ENCODE measurements at regions not wholly inside any gene's neighbourhood (a gene's known extent, or its start where the extent isn't known, plus 50 kb on each side); places are given as distances from the start of the nearest gene placed in this dataset.

GRCh38 chr12:13707829-13708228, 273.6 kb downstream of the GRIN2B start:
- H3K27ac Mint-ChIP-seq (ENCODE audit: unreplicated experiment): no peak overlapping the region
- H3K36me3 Mint-ChIP-seq (ENCODE audit: unreplicated experiment): no peaks in the 10 kb centered on the region
- no peaks in the 10 kb centered on the region for H3K27me3 Mint-ChIP-seq (ENCODE audit: unreplicated experiment)
- no peaks in the 10 kb centered on the region for H3K4me1 Mint-ChIP-seq (ENCODE audit: unreplicated experiment)
- H3K4me3 Mint-ChIP-seq (ENCODE audit: unreplicated experiment): no peak overlapping the region
- H3K9me3 Mint-ChIP-seq (ENCODE audit: unreplicated experiment): no peaks in the 10 kb centered on the region
- TF ChIP-seq, protein P1, sequence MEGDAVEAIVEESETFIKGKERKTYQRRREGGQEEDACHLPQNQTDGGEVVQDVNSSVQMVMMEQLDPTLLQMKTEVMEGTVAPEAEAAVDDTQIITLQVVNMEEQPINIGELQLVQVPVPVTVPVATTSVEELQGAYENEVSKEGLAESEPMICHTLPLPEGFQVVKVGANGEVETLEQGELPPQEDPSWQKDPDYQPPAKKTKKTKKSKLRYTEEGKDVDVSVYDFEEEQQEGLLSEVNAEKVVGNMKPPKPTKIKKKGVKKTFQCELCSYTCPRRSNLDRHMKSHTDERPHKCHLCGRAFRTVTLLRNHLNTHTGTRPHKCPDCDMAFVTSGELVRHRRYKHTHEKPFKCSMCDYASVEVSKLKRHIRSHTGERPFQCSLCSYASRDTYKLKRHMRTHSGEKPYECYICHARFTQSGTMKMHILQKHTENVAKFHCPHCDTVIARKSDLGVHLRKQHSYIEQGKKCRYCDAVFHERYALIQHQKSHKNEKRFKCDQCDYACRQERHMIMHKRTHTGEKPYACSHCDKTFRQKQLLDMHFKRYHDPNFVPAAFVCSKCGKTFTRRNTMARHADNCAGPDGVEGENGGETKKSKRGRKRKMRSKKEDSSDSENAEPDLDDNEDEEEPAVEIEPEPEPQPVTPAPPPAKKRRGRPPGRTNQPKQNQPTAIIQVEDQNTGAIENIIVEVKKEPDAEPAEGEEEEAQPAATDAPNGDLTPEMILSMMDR (IDR thresholded peaks at IDR 0.05): no peak
- no peak for DNase-seq (ENCODE audit: extremely low spot score, unreplicated experiment)

DNA sequence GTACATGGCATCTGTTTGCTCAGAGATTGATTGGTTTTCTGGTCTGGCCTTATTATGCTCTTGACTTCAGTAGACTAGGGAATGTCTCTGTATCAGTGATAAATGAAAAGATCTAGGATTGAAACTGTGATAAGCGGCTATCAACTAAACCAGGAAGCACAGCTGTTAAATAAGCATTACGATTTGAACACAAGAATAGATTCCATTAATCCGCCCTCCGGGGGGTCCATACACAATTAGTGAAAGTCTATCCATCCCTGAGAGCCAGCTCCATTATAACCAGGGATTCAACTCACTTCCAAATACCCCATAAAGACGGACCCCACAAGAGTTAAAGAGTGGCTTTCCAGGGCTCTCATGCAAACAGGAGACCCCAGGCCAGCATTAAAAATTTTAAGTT, 279.0 kb downstream of the GRIN2B start:
- H3K36me3 Mint-ChIP-seq (ENCODE audit: unreplicated experiment): no peaks in the 10 kb centered on the region
- H3K27me3 Mint-ChIP-seq (ENCODE audit: unreplicated experiment): peaks cover under 1% of the 10 kb centered on the region
- no peak for DNase-seq (ENCODE audit: extremely low spot score, unreplicated experiment)
- no peak overlapping the region for H3K27ac Mint-ChIP-seq (ENCODE audit: unreplicated experiment)
- TF ChIP-seq, protein P1 (IDR thresholded peaks at IDR 0.05): no peak
- no peaks in the 10 kb centered on the region for H3K4me1 Mint-ChIP-seq (ENCODE audit: unreplicated experiment)
- H3K4me3 Mint-ChIP-seq (ENCODE audit: unreplicated experiment): no peak overlapping the region
- H3K9me3 Mint-ChIP-seq (ENCODE audit: unreplicated experiment): no peaks in the 10 kb centered on the region

DNA sequence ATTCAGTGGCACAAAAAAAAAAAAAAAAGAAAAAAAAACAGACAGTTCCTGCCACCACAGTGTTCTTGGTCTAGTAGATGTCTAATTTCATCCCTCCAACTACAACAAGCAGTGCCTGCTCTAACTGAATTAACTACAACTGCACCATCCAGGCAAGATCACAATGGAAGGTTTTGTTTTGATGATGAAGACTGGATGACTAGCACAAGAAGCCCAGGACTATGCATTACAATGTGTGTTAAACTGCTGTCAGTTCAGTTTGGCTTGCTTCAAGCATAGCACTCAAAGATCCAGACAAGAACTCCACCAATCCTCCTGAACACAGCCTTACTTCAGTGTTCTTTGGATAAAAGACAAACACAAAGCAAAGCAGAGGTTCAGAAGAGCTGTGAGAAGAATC, 279.9 kb downstream of the GRIN2B start:
- TF ChIP-seq, protein P1 (IDR thresholded peaks at IDR 0.05): no peak
- DNase-seq (ENCODE audit: extremely low spot score, unreplicated experiment): no peak
- Mint-ChIP-seq H3K27me3 (ENCODE audit: unreplicated experiment) (peaks cover 2% of the 10 kb centered on the region), H3K4me3 (ENCODE audit: unreplicated experiment) (no peak overlapping the region), H3K27ac (ENCODE audit: unreplicated experiment) (no peak overlapping the region), H3K4me1 (ENCODE audit: unreplicated experiment) (no peaks in the 10 kb centered on the region), H3K36me3 (ENCODE audit: unreplicated experiment) (no peaks in the 10 kb centered on the region), H3K9me3 (ENCODE audit: unreplicated experiment) (no peaks in the 10 kb centered on the region)

- Mint-ChIP-seq H3K36me3 (ENCODE audit: unreplicated experiment) (no peaks in the 10 kb centered on the region), H3K27me3 (ENCODE audit: unreplicated experiment) (peaks cover 2% of the 10 kb centered on the region), H3K4me3 (ENCODE audit: unreplicated experiment) (no peak overlapping the region), H3K9me3 (ENCODE audit: unreplicated experiment) (no peaks in the 10 kb centered on the region), H3K27ac (ENCODE audit: unreplicated experiment) (no peak overlapping the region), H3K4me1 (ENCODE audit: unreplicated experiment) (no peaks in the 10 kb centered on the region)
- TF ChIP-seq, protein P1 (IDR thresholded peaks at IDR 0.05): no peak
- no peak for DNase-seq (ENCODE audit: extremely low spot score, unreplicated experiment)
These were observed 283.4 kb downstream of the GRIN2B start for GRCh38 chr12:13697973-13698372.

DNA sequence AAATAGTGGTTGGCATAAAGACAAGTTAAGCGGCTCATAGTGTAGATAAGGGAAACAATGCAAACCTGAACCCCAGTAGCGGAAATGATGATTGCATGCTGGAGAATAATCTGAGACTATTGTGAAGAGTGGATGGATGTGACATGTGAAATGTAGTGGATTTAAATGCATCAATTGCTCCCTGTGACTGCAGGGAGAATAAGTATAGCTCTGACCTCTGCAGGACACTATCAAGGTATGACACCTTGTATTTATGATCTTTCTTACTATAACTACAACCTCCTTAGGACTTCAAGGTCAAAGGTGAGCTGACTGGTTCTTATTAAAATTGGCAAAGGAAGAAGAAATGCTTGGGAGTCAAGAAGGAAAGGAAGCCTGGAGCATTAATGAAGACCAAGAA, 285.6 kb downstream of the GRIN2B start:
- peaks cover 2% of the 10 kb centered on the region for H3K27me3 Mint-ChIP-seq (ENCODE audit: unreplicated experiment)
- no peak overlapping the region for H3K4me3 Mint-ChIP-seq (ENCODE audit: unreplicated experiment)
- no peaks in the 10 kb centered on the region for H3K9me3 Mint-ChIP-seq (ENCODE audit: unreplicated experiment)

More for the DNA sequence above, 285.6 kb downstream of the GRIN2B start:
- TF ChIP-seq, protein P1 (IDR thresholded peaks at IDR 0.05): no peak
- DNase-seq (ENCODE audit: extremely low spot score, unreplicated experiment): no peak
- Mint-ChIP-seq H3K36me3 (ENCODE audit: unreplicated experiment) (no peaks in the 10 kb centered on the region), H3K27ac (ENCODE audit: unreplicated experiment) (no peak overlapping the region), H3K4me1 (ENCODE audit: unreplicated experiment) (no peaks in the 10 kb centered on the region)

All from osteocyte (in vitro differentiated cells).